NCI-H2196 (cell line): ENCODE measurements at regions not wholly inside any gene's neighbourhood (a gene's known extent, or its start where the extent isn't known, plus 50 kb on each side); places are given as distances from the start of the nearest gene placed in this dataset.
"Not testable (repeated sequence)": the region's sequence is repeated elsewhere in the genome, so short reads cannot be mapped to it uniquely, and the experiment has no call there.

Source experiments
- DNase-seq: peaks from one replicate; lab custom pipeline; 2025; ENCODE audit not compliant: unreplicated experiment; lab: John Stamatoyannopoulos, UW

GRCh38 chr6:14290772-14291330 is 173.3 kb downstream of the CD83 start:
- DNase-seq: no peak

GRCh38 chr6:14291331-14291730 is 173.8 kb downstream of the CD83 start:
- DNase-seq: no peak

- DNase-seq: no peak
These were observed 174.5 kb downstream of the CD83 start for GRCh38 chr6:14292119-14292518.

GRCh38 chr6:14294270-14294951 is 176.8 kb downstream of the CD83 start:
- peak; percentile 40 for DNase-seq

GRCh38 chr6:14296698-14297097 is 179.1 kb downstream of the CD83 start:
- not testable (repeated sequence) for DNase-seq

GRCh38 chr6:14297118-14297517 is 179.5 kb downstream of the CD83 start:
- DNase-seq: not testable (repeated sequence)

GRCh38 chr6:14300189-14300588 is 182.6 kb downstream of the CD83 start:
- DNase-seq: not testable (repeated sequence)

- DNase-seq: not testable (repeated sequence)
These were observed 183.1 kb downstream of the CD83 start for GRCh38 chr6:14300721-14301120.

- DNase-seq: not testable (repeated sequence)
These were observed 183.9 kb downstream of the CD83 start for GRCh38 chr6:14301477-14301876.

GRCh38 chr6:14305131-14305530 is 187.6 kb downstream of the CD83 start:
- no peak for DNase-seq

GRCh38 chr6:14305624-14306023 is 188.1 kb downstream of the CD83 start:
- no peak for DNase-seq

GRCh38 chr6:14306151-14306906 is 188.8 kb downstream of the CD83 start:
- DNase-seq: no peak

- DNase-seq: no peak
These were observed 191.9 kb downstream of the CD83 start for GRCh38 chr6:14309516-14309915.

GRCh38 chr6:14309951-14310445 is 192.4 kb downstream of the CD83 start:
- DNase-seq: no peak

- no peak for DNase-seq
These were observed 193.4 kb downstream of the CD83 start for GRCh38 chr6:14310960-14311359.

GRCh38 chr6:14312587-14312986 is 195.0 kb downstream of the CD83 start:
- DNase-seq: no peak

- no peak for DNase-seq
These were observed 195.7 kb downstream of the CD83 start for GRCh38 chr6:14313248-14313647.

GRCh38 chr6:14315353-14315752 is 197.8 kb downstream of the CD83 start:
- DNase-seq: no peak

GRCh38 chr6:14316651-14317386 is 199.2 kb downstream of the CD83 start:
- DNase-seq: no peak

GRCh38 chr6:14317387-14317970 is 199.9 kb downstream of the CD83 start:
- no peak for DNase-seq

GRCh38 chr6:14320332-14320731 is 202.8 kb downstream of the CD83 start:
- DNase-seq: no peak
